ENCODE measurements at regions not wholly inside any gene's neighbourhood (a gene's known extent, or its start where the extent isn't known, plus 50 kb on each side); places are given as distances from the start of the nearest gene placed in this dataset.
"Not testable (repeated sequence)": the region's sequence is repeated elsewhere in the genome, so short reads cannot be mapped to it uniquely, and the experiment has no call there.

GRCh38 chr2:111410868-111411406 lies 290.2 kb downstream of the BCL2L11 start:
- TF ChIP-seq, protein P1, sequence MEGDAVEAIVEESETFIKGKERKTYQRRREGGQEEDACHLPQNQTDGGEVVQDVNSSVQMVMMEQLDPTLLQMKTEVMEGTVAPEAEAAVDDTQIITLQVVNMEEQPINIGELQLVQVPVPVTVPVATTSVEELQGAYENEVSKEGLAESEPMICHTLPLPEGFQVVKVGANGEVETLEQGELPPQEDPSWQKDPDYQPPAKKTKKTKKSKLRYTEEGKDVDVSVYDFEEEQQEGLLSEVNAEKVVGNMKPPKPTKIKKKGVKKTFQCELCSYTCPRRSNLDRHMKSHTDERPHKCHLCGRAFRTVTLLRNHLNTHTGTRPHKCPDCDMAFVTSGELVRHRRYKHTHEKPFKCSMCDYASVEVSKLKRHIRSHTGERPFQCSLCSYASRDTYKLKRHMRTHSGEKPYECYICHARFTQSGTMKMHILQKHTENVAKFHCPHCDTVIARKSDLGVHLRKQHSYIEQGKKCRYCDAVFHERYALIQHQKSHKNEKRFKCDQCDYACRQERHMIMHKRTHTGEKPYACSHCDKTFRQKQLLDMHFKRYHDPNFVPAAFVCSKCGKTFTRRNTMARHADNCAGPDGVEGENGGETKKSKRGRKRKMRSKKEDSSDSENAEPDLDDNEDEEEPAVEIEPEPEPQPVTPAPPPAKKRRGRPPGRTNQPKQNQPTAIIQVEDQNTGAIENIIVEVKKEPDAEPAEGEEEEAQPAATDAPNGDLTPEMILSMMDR (IDR thresholded peaks at IDR 0.05; ENCODE audit: borderline replicate concordance, extremely low read depth, low read length, poor library complexity, severe bottlenecking) = not testable (repeated sequence)
- TF ChIP-seq EZH2 (IDR thresholded peaks at IDR 0.05; ENCODE audit: borderline replicate concordance, low read depth, low read length, severe bottlenecking) = not testable (repeated sequence)
